GM10266 (cell line): ENCODE measurements at regions not wholly inside any gene's neighbourhood (a gene's known extent, or its start where the extent isn't known, plus 50 kb on each side); places are given as distances from the start of the nearest gene placed in this dataset.
"Not testable (repeated sequence)": the region's sequence is repeated elsewhere in the genome, so short reads cannot be mapped to it uniquely, and the experiment has no call there.

ENCODE experiments used
- DNase-seq: peaks from one replicate; pipeline ENCODE4 v3.0.0; 2012; ENCODE audit errors: extremely low spot score
- CTCF ChIP-seq: IDR thresholded peaks from 2 replicates; pipeline ENCODE4 v1.5.1; 2012; ENCODE audit warnings: mild to moderate bottlenecking, low read depth; ENCODE audit not compliant: control insufficient read depth, insufficient read depth; ENCODE audit errors: missing control alignments

GRCh38 chr4:27685091-27685490 lies 824.5 kb downstream of the STIM2 start:
- no peak for TF ChIP-seq CTCF
- no peak for DNase-seq

GRCh38 chr4:27685947-27686346 lies 825.3 kb downstream of the STIM2 start:
- TF ChIP-seq CTCF: no peak
- no peak for DNase-seq

- TF ChIP-seq CTCF: peak; percentile 64
- DNase-seq: peak; percentile 14
Observed at GRCh38 chr4:27692158-27692557, 831.5 kb downstream of the STIM2 start.

- TF ChIP-seq CTCF: no peak
- no peak for DNase-seq
Observed at GRCh38 chr4:27692868-27693634, 832.4 kb downstream of the STIM2 start.

GRCh38 chr4:27696257-27696656 lies 835.6 kb downstream of the STIM2 start:
- DNase-seq: not testable (repeated sequence)

GRCh38 chr4:27701606-27702005 lies 841.0 kb downstream of the STIM2 start:
- DNase-seq: no peak
- TF ChIP-seq CTCF: no peak

GRCh38 chr4:27702730-27703431 lies 842.2 kb downstream of the STIM2 start:
- no peak for DNase-seq
- peak; percentile 4 for TF ChIP-seq CTCF
